Right atrium auricular region (tissue), 2 donors: ENCODE measurements at regions not wholly inside any gene's neighbourhood (a gene's known extent, or its start where the extent isn't known, plus 50 kb on each side); places are given as distances from the start of the nearest gene placed in this dataset.

Experiments
- DNase-seq: peaks from one replicate; pipeline ENCODE4 v3.0.0-alpha.2; 2019; ENCODE audit warnings: low spot score
- H3K27ac ChIP-seq, 2 donors: fragments of 200-600 bp; sonication (generic); 1 replicate in 1 of 2; 2 replicates in 1 of 2; pipeline ENCODE4 v1.5.1; 2016 to 2019
- H3K27me3 ChIP-seq, 2 donors: fragments of 200-600 bp; sonication (generic); one replicate each; pipeline versions ENCODE4 v1.5.1 to v1.6.0; 2017 to 2019
- H3K36me3 ChIP-seq: fragments of 200-600 bp; sonication (generic); one replicate; pipeline ENCODE4 v1.5.1; 2016
- H3K4me1 ChIP-seq, 2 donors: fragments of 200-600 bp; sonication (generic); one replicate each; pipeline versions ENCODE4 v1.5.1 to v1.6.0; 2017 to 2019
- H3K4me3 ChIP-seq, 2 donors: fragments of 200-600 bp; sonication (generic); 1 replicate in 1 of 2; 2 replicates in 1 of 2; pipeline ENCODE4 v1.5.1; 2017 to 2019; ENCODE audit warnings: mild to moderate bottlenecking in 1 of 2, moderate library complexity in 1 of 2
- H3K9me3 ChIP-seq, 2 donors: fragments of 200-600 bp; sonication (generic); one replicate each; pipeline ENCODE4 v1.5.1; 2019
- CTCF ChIP-seq, 2 donors: fragments of 200-600 bp; sonication (generic); IDR thresholded peaks; one replicate each; pipeline ENCODE4 v1.5.1; 2019; ENCODE audit warnings: antibody characterized with exemption in 2 of 2

- no peaks in the 10 kb centered on the region for H3K36me3 ChIP-seq
- no peak overlapping the region for H3K4me3 ChIP-seq
- TF ChIP-seq CTCF (IDR thresholded peaks at IDR 0.05): no peak
- no peaks in the 10 kb centered on the region for H3K27me3 ChIP-seq
- no peaks in the 10 kb centered on the region for H3K9me3 ChIP-seq
- no peak overlapping the region for H3K27ac ChIP-seq
- DNase-seq: no peak
- no peaks in the 10 kb centered on the region for H3K4me1 ChIP-seq
Measured at GRCh38 chr13:86579662-86580061, 780.4 kb upstream of the SLITRK6 start.

GRCh38 chr13:86581706-86582105, 782.5 kb upstream of the SLITRK6 start:
- Histone ChIP-seq H3K9me3 (no peaks in the 10 kb centered on the region), H3K36me3 (no peaks in the 10 kb centered on the region), H3K4me1 (no peaks in the 10 kb centered on the region), H3K4me3 (no peak overlapping the region), H3K27me3 (no peaks in the 10 kb centered on the region), H3K27ac (no peak overlapping the region)
- TF ChIP-seq CTCF (IDR thresholded peaks at IDR 0.05): no peak
- DNase-seq: no peak

GRCh38 chr13:86584301-86584700, 785.1 kb upstream of the SLITRK6 start:
- H3K4me1 ChIP-seq: no peaks in the 10 kb centered on the region
- no peak overlapping the region for H3K27ac ChIP-seq
- no peak for TF ChIP-seq CTCF (IDR thresholded peaks at IDR 0.05)
- DNase-seq: no peak
- no peaks in the 10 kb centered on the region for H3K27me3 ChIP-seq
- H3K36me3 ChIP-seq: no peaks in the 10 kb centered on the region
- H3K9me3 ChIP-seq: no peaks in the 10 kb centered on the region
- H3K4me3 ChIP-seq: no peak overlapping the region

GRCh38 chr13:86585835-86586234, 786.6 kb upstream of the SLITRK6 start:
- no peak for DNase-seq

GRCh38 chr13:86591862-86592261, 792.6 kb upstream of the SLITRK6 start:
- Histone ChIP-seq H3K4me3 (no peak overlapping the region), H3K27ac (no peak overlapping the region), H3K4me1 (no peaks in the 10 kb centered on the region), H3K9me3 (no peaks in the 10 kb centered on the region), H3K27me3 (no peaks in the 10 kb centered on the region), H3K36me3 (no peaks in the 10 kb centered on the region)
- DNase-seq: no peak
- TF ChIP-seq CTCF (IDR thresholded peaks at IDR 0.05): no peak

More at GRCh38 chr13:86585835-86586234, 786.6 kb upstream of the SLITRK6 start:
- Histone ChIP-seq H3K4me3 (no peak overlapping the region), H3K27ac (no peak overlapping the region), H3K36me3 (no peaks in the 10 kb centered on the region), H3K27me3 (no peaks in the 10 kb centered on the region), H3K9me3 (no peaks in the 10 kb centered on the region), H3K4me1 (no peaks in the 10 kb centered on the region)
- no peak for TF ChIP-seq CTCF (IDR thresholded peaks at IDR 0.05)

- no peaks in the 10 kb centered on the region for H3K9me3 ChIP-seq
- no peaks in the 10 kb centered on the region for H3K4me1 ChIP-seq
- no peaks in the 10 kb centered on the region for H3K27me3 ChIP-seq
- no peak overlapping the region for H3K4me3 ChIP-seq
- no peaks in the 10 kb centered on the region for H3K36me3 ChIP-seq
- DNase-seq: no peak
- TF ChIP-seq CTCF (IDR thresholded peaks at IDR 0.05): no peak
- no peak overlapping the region for H3K27ac ChIP-seq
Measured at GRCh38 chr13:86601351-86601750, 802.1 kb upstream of the SLITRK6 start.
